Mesothelial cell of epicardium (in vitro differentiated cells): ENCODE measurements at regions not wholly inside any gene's neighbourhood (a gene's known extent, or its start where the extent isn't known, plus 50 kb on each side); places are given as distances from the start of the nearest gene placed in this dataset.
"Not testable (repeated sequence)": the region's sequence is repeated elsewhere in the genome, so short reads cannot be mapped to it uniquely, and the experiment has no call there.

Source experiments
- DNase-seq, 2 experiments: peaks; one replicate each; pipeline ENCODE4 v3.0.0; 2021; ENCODE audit warnings: low spot score in 2 of 2; ENCODE audit not compliant: unreplicated experiment in 2 of 2
- H3K27ac Mint-ChIP-seq: 2 replicates; pipeline ENCODE4 v1.8.0; 2021; ENCODE audit warnings: mixed read lengths
- H3K27me3 Mint-ChIP-seq: 2 replicates; pipeline ENCODE4 v1.8.0; 2021; ENCODE audit warnings: low read depth, mixed read lengths
- H3K36me3 Mint-ChIP-seq: 2 replicates; pipeline ENCODE4 v1.8.0; 2021; ENCODE audit warnings: mixed read lengths
- H3K4me1 Mint-ChIP-seq: 2 replicates; pipeline ENCODE4 v1.8.0; 2021; ENCODE audit warnings: mixed read lengths
- H3K4me3 Mint-ChIP-seq: 2 replicates; pipeline ENCODE4 v1.8.0; 2021; ENCODE audit warnings: mild to moderate bottlenecking, moderate library complexity, mixed read lengths
- H3K9me3 Mint-ChIP-seq: 2 replicates; pipeline ENCODE4 v1.8.0; 2021; ENCODE audit warnings: mixed read lengths
- TF ChIP-seq, protein P1 (sequence below): fragments of 200-600 bp; sonication (generic); IDR thresholded peaks from one replicate; pipeline ENCODE4 v1.5.0; 2021; ENCODE audit warnings: antibody characterized with exemption; ENCODE audit not compliant: unreplicated experiment

GRCh38 chr2:8599421-8600242, 82.2 kb upstream of the ID2 start:
- no peaks in the 10 kb centered on the region for H3K27me3 Mint-ChIP-seq
- DNase-seq = no peak
- H3K36me3 Mint-ChIP-seq = no peaks in the 10 kb centered on the region

DNA sequence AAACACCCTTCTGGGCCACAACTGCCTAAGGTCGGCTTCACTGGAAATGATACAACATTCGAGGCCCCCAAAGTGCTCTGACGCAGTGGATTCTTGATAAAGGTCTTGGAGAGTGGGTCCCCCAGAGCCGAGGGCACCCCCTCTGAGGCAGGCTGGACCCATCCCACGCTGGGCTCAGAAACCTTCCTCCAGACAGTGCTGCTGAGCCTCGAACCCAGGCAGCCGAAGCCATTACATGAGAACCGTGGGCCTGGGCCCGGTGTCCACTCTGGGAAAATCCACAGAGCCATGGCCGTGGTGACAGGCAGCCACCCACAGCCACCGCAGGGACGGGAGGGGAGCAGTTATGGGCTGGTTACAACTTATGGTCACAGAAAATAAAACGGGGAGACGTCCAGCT, 81.4 kb upstream of the ID2 start:
- H3K27me3 Mint-ChIP-seq = no peaks in the 10 kb centered on the region
- no peak for DNase-seq
- TF ChIP-seq, protein P1, sequence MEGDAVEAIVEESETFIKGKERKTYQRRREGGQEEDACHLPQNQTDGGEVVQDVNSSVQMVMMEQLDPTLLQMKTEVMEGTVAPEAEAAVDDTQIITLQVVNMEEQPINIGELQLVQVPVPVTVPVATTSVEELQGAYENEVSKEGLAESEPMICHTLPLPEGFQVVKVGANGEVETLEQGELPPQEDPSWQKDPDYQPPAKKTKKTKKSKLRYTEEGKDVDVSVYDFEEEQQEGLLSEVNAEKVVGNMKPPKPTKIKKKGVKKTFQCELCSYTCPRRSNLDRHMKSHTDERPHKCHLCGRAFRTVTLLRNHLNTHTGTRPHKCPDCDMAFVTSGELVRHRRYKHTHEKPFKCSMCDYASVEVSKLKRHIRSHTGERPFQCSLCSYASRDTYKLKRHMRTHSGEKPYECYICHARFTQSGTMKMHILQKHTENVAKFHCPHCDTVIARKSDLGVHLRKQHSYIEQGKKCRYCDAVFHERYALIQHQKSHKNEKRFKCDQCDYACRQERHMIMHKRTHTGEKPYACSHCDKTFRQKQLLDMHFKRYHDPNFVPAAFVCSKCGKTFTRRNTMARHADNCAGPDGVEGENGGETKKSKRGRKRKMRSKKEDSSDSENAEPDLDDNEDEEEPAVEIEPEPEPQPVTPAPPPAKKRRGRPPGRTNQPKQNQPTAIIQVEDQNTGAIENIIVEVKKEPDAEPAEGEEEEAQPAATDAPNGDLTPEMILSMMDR = no peak
- no peaks in the 10 kb centered on the region for H3K9me3 Mint-ChIP-seq
- H3K4me3 Mint-ChIP-seq = no peak overlapping the region
- H3K4me1 Mint-ChIP-seq = peaks cover 19% of the 10 kb centered on the region
- no peaks in the 10 kb centered on the region for H3K36me3 Mint-ChIP-seq
- H3K27ac Mint-ChIP-seq = no peak overlapping the region

More at GRCh38 chr2:8599421-8600242, 82.2 kb upstream of the ID2 start:
- Mint-ChIP-seq H3K4me1 (peaks cover 24% of the 10 kb centered on the region), H3K27ac (no peak overlapping the region), H3K4me3 (no peak overlapping the region), H3K9me3 (no peaks in the 10 kb centered on the region)
- TF ChIP-seq, protein P1 = no peak

DNA sequence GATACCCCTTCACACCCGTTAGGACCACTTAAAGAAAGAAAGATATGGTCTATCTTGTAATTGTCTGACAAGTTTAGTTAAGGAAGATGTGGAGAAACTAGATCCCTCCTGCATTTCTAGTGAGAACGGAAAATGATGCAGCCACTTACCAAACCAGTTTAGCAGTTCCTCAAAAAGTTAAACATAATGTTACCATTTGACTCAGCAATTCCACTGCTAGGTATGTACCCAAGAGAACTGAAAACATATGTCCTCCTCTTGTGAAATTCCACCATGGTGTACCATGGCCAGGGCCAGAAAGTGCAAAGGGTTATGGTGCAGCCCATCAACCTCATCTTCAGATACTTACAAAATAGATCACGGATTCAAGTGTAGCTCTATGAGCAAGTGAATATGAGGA, 79.0 kb upstream of the ID2 start:
- Mint-ChIP-seq H3K27ac (peak overlapping the region; percentile 82), H3K9me3 (no peaks in the 10 kb centered on the region), H3K4me3 (no peak overlapping the region), H3K36me3 (no peaks in the 10 kb centered on the region), H3K27me3 (no peaks in the 10 kb centered on the region), H3K4me1 (peaks cover 41% of the 10 kb centered on the region)
- DNase-seq = no peak
- TF ChIP-seq, protein P1 = no peak

DNA sequence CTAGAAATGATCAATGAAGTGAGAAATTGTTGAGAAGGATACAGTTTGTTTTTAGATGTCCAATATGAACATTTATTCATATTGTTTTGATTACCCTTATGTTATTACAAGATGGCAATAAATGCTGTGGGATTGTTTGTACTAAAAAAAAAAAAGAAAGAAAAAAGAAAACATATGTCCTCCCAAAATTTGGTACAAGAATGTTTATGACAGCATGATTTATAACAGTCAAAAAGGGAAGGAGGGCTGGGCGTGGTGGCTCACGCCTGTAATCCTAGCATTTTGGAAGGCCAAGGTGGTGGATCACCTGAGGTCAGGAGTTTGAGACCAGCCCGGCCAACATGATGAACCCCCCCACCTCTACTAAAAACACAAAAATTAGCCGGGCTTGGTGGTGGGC, 78.5 kb upstream of the ID2 start:
- Mint-ChIP-seq H3K27ac (peak overlapping the region; percentile 82), H3K4me1 (peaks cover 44% of the 10 kb centered on the region)
- not testable (repeated sequence) for H3K4me3 Mint-ChIP-seq, H3K36me3 Mint-ChIP-seq, H3K27me3 Mint-ChIP-seq, H3K9me3 Mint-ChIP-seq, DNase-seq

DNA sequence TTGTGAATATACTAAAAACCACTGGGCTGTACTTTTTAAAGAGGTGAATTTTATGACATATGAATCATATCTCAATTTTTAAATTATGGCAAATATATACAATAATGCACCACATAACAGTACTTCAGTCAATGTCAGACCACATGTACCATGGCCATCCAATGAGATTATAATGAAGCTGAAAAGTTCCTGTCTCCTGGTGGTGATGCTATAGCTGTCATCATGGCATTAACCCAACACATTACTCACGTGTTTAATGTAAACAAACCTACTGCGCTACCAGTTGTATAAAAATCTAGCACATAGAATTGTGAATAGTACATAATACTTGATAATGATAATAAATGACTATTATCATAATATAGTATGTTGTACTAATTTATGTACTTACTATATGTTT, 77.6 kb upstream of the ID2 start:
- Mint-ChIP-seq H3K9me3 (no peaks in the 10 kb centered on the region), H3K27ac (no peak overlapping the region), H3K27me3 (no peaks in the 10 kb centered on the region), H3K36me3 (no peaks in the 10 kb centered on the region), H3K4me3 (no peak overlapping the region), H3K4me1 (peaks cover 48% of the 10 kb centered on the region)
- TF ChIP-seq, protein P1 = no peak
- no peak for DNase-seq

DNA sequence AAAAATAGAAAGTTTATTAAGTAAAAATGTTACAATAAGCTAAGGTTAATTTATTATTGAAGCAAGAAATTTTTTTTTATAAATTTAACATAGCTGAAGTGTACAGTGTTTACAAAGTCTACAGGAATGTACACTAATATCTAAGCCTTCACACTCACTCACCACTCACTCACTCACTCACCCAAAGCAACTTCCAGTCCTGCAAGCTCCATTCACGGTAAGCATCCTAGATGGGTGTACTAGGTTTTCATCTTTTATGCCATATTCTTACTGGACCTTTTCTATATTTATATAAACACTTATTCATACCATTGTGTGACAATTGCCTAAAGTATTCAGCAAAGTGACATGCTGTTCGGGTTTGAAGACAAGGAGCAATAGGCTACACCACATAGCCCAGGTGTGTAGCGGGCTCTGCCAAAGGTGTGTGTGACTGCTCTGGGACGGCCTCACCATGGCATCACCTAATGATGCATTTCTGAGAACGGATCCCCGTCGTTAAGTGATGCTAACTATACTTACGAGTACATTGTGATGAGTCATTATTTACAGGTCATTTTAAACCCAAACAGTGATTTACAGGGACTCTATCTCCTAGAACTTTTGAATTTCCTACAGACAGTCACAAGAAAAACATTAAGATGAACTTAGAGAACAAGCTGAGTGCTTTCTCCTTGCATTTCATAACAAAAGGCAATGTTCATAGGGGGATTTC, 76.3 kb upstream of the ID2 start:
- Mint-ChIP-seq H3K4me3 (no peak overlapping the region), H3K36me3 (no peaks in the 10 kb centered on the region), H3K9me3 (peaks cover under 1% of the 10 kb centered on the region), H3K4me1 (peaks cover 61% of the 10 kb centered on the region), H3K27ac (peak overlapping the region; percentile 63), H3K27me3 (no peaks in the 10 kb centered on the region)
- TF ChIP-seq, protein P1 = no peak
- DNase-seq = no peak
